ENCODE measurements at regions not wholly inside any gene's neighbourhood (a gene's known extent, or its start where the extent isn't known, plus 50 kb on each side); places are given as distances from the start of the nearest gene placed in this dataset.

GRCh38 chrX:69031181-69031580, 134.1 kb downstream of the PJA1 start:
- no peak overlapping the region for H3K27ac ChIP-seq (replicated peaks; ENCODE audit: low read length)
- no peak overlapping the region for H2AK5ac ChIP-seq (ENCODE audit: low read depth, low read length)
- H2BK5ac ChIP-seq (ENCODE audit: low read length), result no peak overlapping the region
- no peaks in the 10 kb centered on the region for H3K36me3 ChIP-seq (replicated peaks in 1 of 2; ENCODE audit: control insufficient read depth in 2 of 2, insufficient read depth in 2 of 2, low read length in 2 of 2)
- H3K4ac ChIP-seq (ENCODE audit: low read length), result no peak overlapping the region
- H4K8ac ChIP-seq (ENCODE audit: low read depth, low read length), result no peak overlapping the region
- H2BK15ac ChIP-seq (ENCODE audit: low read length), result no peak overlapping the region
- no peak overlapping the region for H2BK120ac ChIP-seq (ENCODE audit: low read depth, low read length)
- DNase-seq (ENCODE audit: low spot score), result peak; percentile 21
- no peaks in the 10 kb centered on the region for H3K79me1 ChIP-seq (ENCODE audit: low read depth, low read length)
- H3K9ac ChIP-seq (ENCODE audit: low read depth, low read length, poor library complexity), result no peak overlapping the region
- H4K91ac ChIP-seq (ENCODE audit: low read depth, low read length, poor library complexity), result no peak overlapping the region
- no peak overlapping the region for H2AFZ ChIP-seq (ENCODE audit: low read length)
- no peaks in the 10 kb centered on the region for H3K27me3 ChIP-seq (ENCODE audit: control insufficient read depth in 3 of 3, insufficient read depth in 3 of 3, low read depth in 1 of 3, low read length in 3 of 3)
- H3K14ac ChIP-seq (ENCODE audit: low read length), result no peak overlapping the region
- no CpG with 5 or more reads among the region's 3 CpGs for WGBS, 2 donors (ENCODE audit: extremely low coverage in 2 of 2, insufficient read length in 2 of 2, insufficient replicate concordance in 1 of 2)
- peaks cover 3% of the 10 kb centered on the region in 2 donors for H3K4me1 ChIP-seq (ENCODE audit: control insufficient read depth in 2 of 2, insufficient read depth in 1 of 2, low read depth in 1 of 2, low read length in 2 of 2)
- no peaks in the 10 kb centered on the region for H3K9me3 ChIP-seq (replicated peaks in 1 of 2; ENCODE audit: control insufficient read depth in 2 of 2, insufficient read depth in 1 of 2, low read depth in 1 of 2, low read length in 2 of 2)
- peak overlapping the region; percentile 41 for H2BK12ac ChIP-seq (ENCODE audit: low read length)
- H3K23ac ChIP-seq (ENCODE audit: low read depth, low read length, poor library complexity), result no peak overlapping the region
- peak overlapping the region; percentile 38 for H3K18ac ChIP-seq (ENCODE audit: low read length)
- H3K4me3 ChIP-seq (ENCODE audit: low read length in 2 of 2), result no peak overlapping the region
- no peak overlapping the region for H3K4me2 ChIP-seq (ENCODE audit: insufficient read depth, low read length, poor library complexity, severe bottlenecking)

- Histone ChIP-seq H3K9ac (ENCODE audit: low read depth, low read length, poor library complexity) (no peak overlapping the region), H2AK5ac (ENCODE audit: low read depth, low read length) (no peak overlapping the region), H3K27me3 (ENCODE audit: control insufficient read depth in 3 of 3, insufficient read depth in 3 of 3, low read depth in 1 of 3, low read length in 3 of 3) (no peaks in the 10 kb centered on the region), H3K4ac (ENCODE audit: low read length) (no peak overlapping the region), H3K36me3 (replicated peaks in 1 of 2; ENCODE audit: control insufficient read depth in 2 of 2, insufficient read depth in 2 of 2, low read length in 2 of 2) (no peaks in the 10 kb centered on the region), H3K18ac (ENCODE audit: low read length) (no peak overlapping the region), H4K91ac (ENCODE audit: low read depth, low read length, poor library complexity) (no peak overlapping the region), H3K4me3 (ENCODE audit: low read length in 2 of 2) (no peak overlapping the region), H2AFZ (ENCODE audit: low read length) (no peak overlapping the region), H4K8ac (ENCODE audit: low read depth, low read length) (no peak overlapping the region), H3K27ac (replicated peaks; ENCODE audit: low read length) (no peak overlapping the region), H3K4me2 (ENCODE audit: insufficient read depth, low read length, poor library complexity, severe bottlenecking) (no peak overlapping the region), H3K14ac (ENCODE audit: low read length) (no peak overlapping the region), H2BK12ac (ENCODE audit: low read length) (no peak overlapping the region), H2BK120ac (ENCODE audit: low read depth, low read length) (no peak overlapping the region), H2BK5ac (ENCODE audit: low read length) (no peak overlapping the region), H3K79me1 (ENCODE audit: low read depth, low read length) (no peaks in the 10 kb centered on the region), H3K23ac (ENCODE audit: low read depth, low read length, poor library complexity) (no peak overlapping the region), H3K4me1 (ENCODE audit: control insufficient read depth in 2 of 2, insufficient read depth in 1 of 2, low read depth in 1 of 2, low read length in 2 of 2) (peaks cover 3% of the 10 kb centered on the region in 2 donors), H2BK15ac (ENCODE audit: low read length) (no peak overlapping the region), H3K9me3 (replicated peaks in 1 of 2; ENCODE audit: control insufficient read depth in 2 of 2, insufficient read depth in 1 of 2, low read depth in 1 of 2, low read length in 2 of 2) (no peaks in the 10 kb centered on the region)
- DNase-seq (ENCODE audit: low spot score), result no peak
- no CpG with 5 or more reads among the region's 7 CpGs for WGBS, 2 donors (ENCODE audit: extremely low coverage in 2 of 2, insufficient read length in 2 of 2, insufficient replicate concordance in 1 of 2)
Measured at GRCh38 chrX:69029771-69030170, 135.5 kb downstream of the PJA1 start.

GRCh38 chrX:69028761-69029120, 136.5 kb downstream of the PJA1 start:
- Histone ChIP-seq H3K4me3 (ENCODE audit: low read length in 2 of 2) (no peak overlapping the region), H4K8ac (ENCODE audit: low read depth, low read length) (no peak overlapping the region), H4K91ac (ENCODE audit: low read depth, low read length, poor library complexity) (no peak overlapping the region), H3K27me3 (ENCODE audit: control insufficient read depth in 3 of 3, insufficient read depth in 3 of 3, low read depth in 1 of 3, low read length in 3 of 3) (peaks cover 0 to 4% (median 0%) of the 10 kb centered on the region in 3 experiments), H3K9me3 (replicated peaks in 1 of 2; ENCODE audit: control insufficient read depth in 2 of 2, insufficient read depth in 1 of 2, low read depth in 1 of 2, low read length in 2 of 2) (no peaks in the 10 kb centered on the region), H3K18ac (ENCODE audit: low read length) (no peak overlapping the region), H2AK5ac (ENCODE audit: low read depth, low read length) (no peak overlapping the region), H3K14ac (ENCODE audit: low read length) (no peak overlapping the region), H3K4me2 (ENCODE audit: insufficient read depth, low read length, poor library complexity, severe bottlenecking) (no peak overlapping the region), H2BK15ac (ENCODE audit: low read length) (no peak overlapping the region), H2AFZ (ENCODE audit: low read length) (no peak overlapping the region), H3K4me1 (ENCODE audit: control insufficient read depth in 2 of 2, insufficient read depth in 1 of 2, low read depth in 1 of 2, low read length in 2 of 2) (peaks cover 0 to 3% of the 10 kb centered on the region in 2 donors), H3K23ac (ENCODE audit: low read depth, low read length, poor library complexity) (no peak overlapping the region), H2BK5ac (ENCODE audit: low read length) (no peak overlapping the region), H2BK12ac (ENCODE audit: low read length) (no peak overlapping the region), H3K27ac (replicated peaks; ENCODE audit: low read length) (no peak overlapping the region), H2BK120ac (ENCODE audit: low read depth, low read length) (no peak overlapping the region), H3K36me3 (replicated peaks in 1 of 2; ENCODE audit: control insufficient read depth in 2 of 2, insufficient read depth in 2 of 2, low read length in 2 of 2) (no peaks in the 10 kb centered on the region), H3K79me1 (ENCODE audit: low read depth, low read length) (no peaks in the 10 kb centered on the region), H3K4ac (ENCODE audit: low read length) (no peak overlapping the region), H3K9ac (ENCODE audit: low read depth, low read length, poor library complexity) (no peak overlapping the region)
- no peak for DNase-seq (ENCODE audit: low spot score)
- WGBS, 2 donors (ENCODE audit: extremely low coverage in 2 of 2, insufficient read length in 2 of 2, insufficient replicate concordance in 1 of 2), result no CpG with 5 or more reads among the region's 1 CpG

GRCh38 chrX:69028006-69028760, 137.1 kb downstream of the PJA1 start:
- H3K4ac ChIP-seq (ENCODE audit: low read length), result no peak overlapping the region
- no peak overlapping the region for H4K91ac ChIP-seq (ENCODE audit: low read depth, low read length, poor library complexity)
- H3K14ac ChIP-seq (ENCODE audit: low read length), result no peak overlapping the region
- no peak for DNase-seq (ENCODE audit: low spot score)
- no peaks in the 10 kb centered on the region for H3K79me1 ChIP-seq (ENCODE audit: low read depth, low read length)
- H2BK15ac ChIP-seq (ENCODE audit: low read length), result peak overlapping the region; percentile 83
- no peak overlapping the region for H3K18ac ChIP-seq (ENCODE audit: low read length)
- H3K36me3 ChIP-seq (replicated peaks in 1 of 2; ENCODE audit: control insufficient read depth in 2 of 2, insufficient read depth in 2 of 2, low read length in 2 of 2), result no peaks in the 10 kb centered on the region
- H3K4me1 ChIP-seq (ENCODE audit: control insufficient read depth in 2 of 2, insufficient read depth in 1 of 2, low read depth in 1 of 2, low read length in 2 of 2), result peaks cover 0 to 3% of the 10 kb centered on the region in 2 donors
- H2BK5ac ChIP-seq (ENCODE audit: low read length), result no peak overlapping the region
- no CpG with 5 or more reads among the region's 8 CpGs for WGBS, 2 donors (ENCODE audit: extremely low coverage in 2 of 2, insufficient read length in 2 of 2, insufficient replicate concordance in 1 of 2)
- H3K9me3 ChIP-seq (replicated peaks in 1 of 2; ENCODE audit: control insufficient read depth in 2 of 2, insufficient read depth in 1 of 2, low read depth in 1 of 2, low read length in 2 of 2), result no peaks in the 10 kb centered on the region
- no peak overlapping the region for H3K9ac ChIP-seq (ENCODE audit: low read depth, low read length, poor library complexity)
- no peak overlapping the region for H3K27ac ChIP-seq (replicated peaks; ENCODE audit: low read length)
- no peak overlapping the region for H4K8ac ChIP-seq (ENCODE audit: low read depth, low read length)
- H2AFZ ChIP-seq (ENCODE audit: low read length), result no peak overlapping the region
- H3K4me3 ChIP-seq (ENCODE audit: low read length in 2 of 2), result no peak overlapping the region
- no peak overlapping the region for H2BK12ac ChIP-seq (ENCODE audit: low read length)
- H2BK120ac ChIP-seq (ENCODE audit: low read depth, low read length), result no peak overlapping the region
- H3K23ac ChIP-seq (ENCODE audit: low read depth, low read length, poor library complexity), result no peak overlapping the region
- H3K27me3 ChIP-seq (ENCODE audit: control insufficient read depth in 3 of 3, insufficient read depth in 3 of 3, low read depth in 1 of 3, low read length in 3 of 3), result peaks cover 0 to 4% (median 0%) of the 10 kb centered on the region in 3 experiments
- no peak overlapping the region for H3K4me2 ChIP-seq (ENCODE audit: insufficient read depth, low read length, poor library complexity, severe bottlenecking)
- H2AK5ac ChIP-seq (ENCODE audit: low read depth, low read length), result no peak overlapping the region

All from neuronal stem cell (in vitro differentiated cells).